ENCODE measurements at regions not wholly inside any gene's neighbourhood (a gene's known extent, or its start where the extent isn't known, plus 50 kb on each side); places are given as distances from the start of the nearest gene placed in this dataset.

DNA sequence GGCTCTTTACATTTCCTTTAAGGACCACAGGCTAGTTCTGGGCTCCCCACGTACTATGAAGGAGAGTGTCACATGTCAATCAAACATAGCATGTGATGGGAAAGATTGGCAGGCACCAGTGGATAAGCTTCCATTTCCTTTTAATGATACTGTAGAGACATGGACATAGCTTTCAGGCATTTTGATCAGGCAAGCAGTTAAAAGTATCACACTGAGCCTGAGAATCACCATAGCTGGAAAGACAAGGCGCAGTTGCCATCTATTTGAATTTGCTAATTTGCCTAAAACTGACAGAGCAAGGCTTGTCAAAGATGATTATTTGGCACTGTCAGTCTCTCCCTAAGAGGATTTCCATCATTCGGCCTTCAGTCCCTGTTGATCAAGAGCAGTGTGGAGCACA is 263.4 kb upstream of the TAC1 start:
- no peaks in the 10 kb centered on the region for H3K36me3 ChIP-seq (ENCODE audit: insufficient read depth, low read length, poor library complexity, severe bottlenecking)
- H3K27ac ChIP-seq (ENCODE audit: low read depth, low read length, poor library complexity, severe bottlenecking), result no peak overlapping the region
- no TSS peak for BruUV-seq (replicated peaks)
- H3K9me3 ChIP-seq (ENCODE audit: low read depth, low read length, poor library complexity, severe bottlenecking), result no peaks in the 10 kb centered on the region
- no peaks in the 10 kb centered on the region for H3K4me1 ChIP-seq (ENCODE audit: insufficient read depth, low read length, poor library complexity, severe bottlenecking)
- no peak for TF ChIP-seq EZH2 (IDR thresholded peaks at IDR 0.05; ENCODE audit: borderline replicate concordance, low read depth, low read length, poor library complexity, severe bottlenecking)
- no peak for TF ChIP-seq CTCF (conservative IDR thresholded peaks at IDR 0.05; ENCODE audit: low read depth, low read length)
- intact Hi-C loops (cut with micrococcal nuclease; ENCODE audit: unreplicated experiment), result no loop called here
- ChIA-PET CTCF (no interaction called here), POLR2A (ENCODE audit: low non-redundant PET) (no interaction called here)
- DNase-seq (ENCODE audit: low spot score), result no peak
- peaks cover 9% of the 10 kb centered on the region for H3K27me3 ChIP-seq (replicated peaks; ENCODE audit: insufficient read depth, low read depth, low read length, poor library complexity)
- no peak overlapping the region for H3K4me3 ChIP-seq (ENCODE audit: low read depth, low read length, poor library complexity, severe bottlenecking)

- BruUV-seq (replicated peaks), result no TSS peak
- ChIA-PET CTCF (no interaction called here), POLR2A (ENCODE audit: low non-redundant PET) (no interaction called here)
- H3K27ac ChIP-seq (ENCODE audit: low read depth, low read length, poor library complexity, severe bottlenecking), result no peak overlapping the region
- no peaks in the 10 kb centered on the region for H3K36me3 ChIP-seq (ENCODE audit: insufficient read depth, low read length, poor library complexity, severe bottlenecking)
- DNase-seq (ENCODE audit: low spot score), result no peak
- intact Hi-C loops (cut with micrococcal nuclease; ENCODE audit: unreplicated experiment), result no loop called here
- no peak overlapping the region for H3K4me3 ChIP-seq (ENCODE audit: low read depth, low read length, poor library complexity, severe bottlenecking)
- no peaks in the 10 kb centered on the region for H3K9me3 ChIP-seq (ENCODE audit: low read depth, low read length, poor library complexity, severe bottlenecking)
- no peaks in the 10 kb centered on the region for H3K4me1 ChIP-seq (ENCODE audit: insufficient read depth, low read length, poor library complexity, severe bottlenecking)
- TF ChIP-seq CTCF (conservative IDR thresholded peaks at IDR 0.05; ENCODE audit: low read depth, low read length) (no peak), EZH2 (IDR thresholded peaks at IDR 0.05; ENCODE audit: borderline replicate concordance, low read depth, low read length, poor library complexity, severe bottlenecking) (no peak)
- H3K27me3 ChIP-seq (replicated peaks; ENCODE audit: insufficient read depth, low read depth, low read length, poor library complexity), result peaks cover 9% of the 10 kb centered on the region
Observed at GRCh38 chr7:97470726-97471125, 261.2 kb upstream of the TAC1 start.

GRCh38 chr7:97471491-97471890 is 260.4 kb upstream of the TAC1 start:
- intact Hi-C loops (cut with micrococcal nuclease; ENCODE audit: unreplicated experiment), result no loop called here
- Histone ChIP-seq H3K36me3 (ENCODE audit: insufficient read depth, low read length, poor library complexity, severe bottlenecking) (no peaks in the 10 kb centered on the region), H3K4me3 (ENCODE audit: low read depth, low read length, poor library complexity, severe bottlenecking) (no peak overlapping the region), H3K9me3 (ENCODE audit: low read depth, low read length, poor library complexity, severe bottlenecking) (no peaks in the 10 kb centered on the region), H3K27me3 (replicated peaks; ENCODE audit: insufficient read depth, low read depth, low read length, poor library complexity) (peaks cover 9% of the 10 kb centered on the region), H3K27ac (ENCODE audit: low read depth, low read length, poor library complexity, severe bottlenecking) (no peak overlapping the region), H3K4me1 (ENCODE audit: insufficient read depth, low read length, poor library complexity, severe bottlenecking) (no peaks in the 10 kb centered on the region)
- no TSS peak for BruUV-seq (replicated peaks)
- ChIA-PET CTCF (no interaction called here), POLR2A (ENCODE audit: low non-redundant PET) (no interaction called here)
- TF ChIP-seq EZH2 (IDR thresholded peaks at IDR 0.05; ENCODE audit: borderline replicate concordance, low read depth, low read length, poor library complexity, severe bottlenecking) (no peak), CTCF (conservative IDR thresholded peaks at IDR 0.05; ENCODE audit: low read depth, low read length) (no peak)
- no peak for DNase-seq (ENCODE audit: low spot score)
